ENCODE measurements at regions not wholly inside any gene's neighbourhood (a gene's known extent, or its start where the extent isn't known, plus 50 kb on each side); places are given as distances from the start of the nearest gene placed in this dataset.

DNA sequence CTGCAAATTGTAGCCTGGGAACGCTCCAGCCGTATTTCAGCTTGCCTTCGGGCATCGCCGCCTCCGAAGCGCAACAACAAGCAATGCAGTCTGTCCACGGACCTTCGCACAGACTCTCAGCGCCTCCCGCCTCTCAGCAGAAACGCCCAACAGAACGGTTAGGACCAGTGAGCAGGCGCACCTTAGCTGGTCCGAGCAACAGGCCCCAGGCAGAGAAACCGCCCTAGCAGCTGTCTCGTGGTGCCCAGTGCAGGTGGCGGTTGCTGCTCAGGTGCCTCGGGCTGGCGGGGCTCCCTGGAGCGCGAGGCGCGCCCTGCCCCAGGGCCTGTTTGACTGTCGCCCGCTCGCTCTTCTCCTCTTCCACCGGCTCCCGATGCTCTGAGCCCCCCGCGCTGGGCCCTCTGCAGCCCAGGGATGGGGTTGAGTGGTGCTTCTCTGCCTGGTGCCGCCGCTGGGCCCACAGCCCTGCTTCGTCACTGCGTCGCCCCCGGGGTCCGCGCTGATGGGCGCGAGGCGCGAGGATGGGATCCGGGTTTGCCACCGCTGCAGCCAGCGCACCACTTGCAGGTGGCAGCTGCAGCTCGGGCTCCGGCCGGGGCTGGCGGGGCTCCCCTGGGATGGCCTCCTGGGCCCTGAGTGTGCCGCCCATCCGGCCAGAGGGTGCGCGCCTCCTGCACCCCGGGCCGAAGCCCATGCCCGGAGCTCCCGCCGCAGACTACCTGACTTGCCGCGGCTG is 268.4 kb upstream of the FRG2C start:
- H3K27me3 ChIP-seq (ENCODE audit: control insufficient read depth, insufficient read depth, low read length): no peaks in the 10 kb centered on the region
- no peak overlapping the region for H3K4me2 ChIP-seq (ENCODE audit: low read depth, low read length)
- H3K4me3 ChIP-seq (ENCODE audit: insufficient read depth, low read depth, low read length): no peak overlapping the region
- no peaks in the 10 kb centered on the region for H3K9me1 ChIP-seq (ENCODE audit: insufficient read depth, low read length)
- no peak overlapping the region for H2BK120ac ChIP-seq (ENCODE audit: low read depth, low read length)
- H3K79me1 ChIP-seq (ENCODE audit: low read depth in 1 of 2, low read length in 2 of 2): no peaks in the 10 kb centered on the region
- H3K23ac ChIP-seq (ENCODE audit: low read depth, low read length): no peak overlapping the region
- H3K4ac ChIP-seq (ENCODE audit: low read depth, low read length): no peak overlapping the region
- H4K5ac ChIP-seq (ENCODE audit: low read depth, low read length): no peak overlapping the region
- H3K9me3 ChIP-seq (ENCODE audit: control insufficient read depth, insufficient read depth, low read length): no peaks in the 10 kb centered on the region
- no peak overlapping the region for H3K14ac ChIP-seq (replicated peaks; ENCODE audit: low read depth, low read length)
- H2BK15ac ChIP-seq (ENCODE audit: low read depth, low read length): no peak overlapping the region
- no peak overlapping the region for H4K8ac ChIP-seq (ENCODE audit: low read depth in 2 of 2, low read length in 2 of 2)
- ATAC-seq (ENCODE audit: low read depth) (no peak), DNase-seq (no peak)
- ChIA-PET POLR2A (ENCODE audit: unreplicated experiment) (no interaction called here), CTCF (no interaction called here)
- no TSS peak for BruUV-seq (replicated peaks)
- no peak overlapping the region for H3K56ac ChIP-seq (ENCODE audit: extremely low read depth, insufficient read depth, low read length)
- H4K20me1 ChIP-seq (ENCODE audit: insufficient read depth, low read length): no peaks in the 10 kb centered on the region
- H4K91ac ChIP-seq (ENCODE audit: insufficient read depth, low read depth, low read length): no peak overlapping the region
- no peak overlapping the region for H2BK5ac ChIP-seq (ENCODE audit: low read depth, low read length, poor library complexity, severe bottlenecking)
- no peak overlapping the region for H3K9ac ChIP-seq (ENCODE audit: low read depth, low read length)
- intact Hi-C loops (cut with micrococcal nuclease) (no loop called here), in situ Hi-C loops (cut with MboI; ENCODE audit: low sequenced_read_pairs) (no loop called here), dilution Hi-C loops (cut with HindIII; ENCODE audit: low sequenced_read_pairs, unreplicated experiment) (no loop called here)
- H2AK9ac ChIP-seq (replicated peaks; ENCODE audit: low read depth, low read length, poor library complexity): no peak overlapping the region
- no peak overlapping the region for H2AFZ ChIP-seq (replicated peaks; ENCODE audit: low read length, poor library complexity)
- H3K36me3 ChIP-seq (ENCODE audit: control insufficient read depth, insufficient read depth, low read length): no peaks in the 10 kb centered on the region
- TF ChIP-seq CHD1 (IDR thresholded peaks at IDR 0.05; ENCODE audit: low read depth, low read length): no peak
- no peak for TF ChIP-seq FOS (IDR thresholded peaks at IDR 0.05; ENCODE audit: low read depth, low read length)
- TF ChIP-seq BHLHE40 (IDR thresholded peaks at IDR 0.05; ENCODE audit: low read depth, low read length): no peak
- TF ChIP-seq RAD21 (IDR thresholded peaks at IDR 0.05; ENCODE audit: low read length): no peak
- TF ChIP-seq SMC3 (IDR thresholded peaks at IDR 0.05; ENCODE audit: low read depth, low read length): no peak
- TF ChIP-seq RCOR1 (IDR thresholded peaks at IDR 0.05; ENCODE audit: insufficient replicate concordance, low read length): no peak
- no peak for TF ChIP-seq MAZ (IDR thresholded peaks at IDR 0.05; ENCODE audit: borderline replicate concordance, low read depth, low read length)
- TF ChIP-seq CEBPB (IDR thresholded peaks at IDR 0.05; ENCODE audit: low read depth, low read length): no peak
- TF ChIP-seq CTCF (conservative IDR thresholded peaks at IDR 0.05; ENCODE audit: low read depth, low read length): no peak
- no peak for TF ChIP-seq MXI1 (IDR thresholded peaks at IDR 0.05; ENCODE audit: borderline replicate concordance, low read depth, low read length)
- TF ChIP-seq, protein P1, sequence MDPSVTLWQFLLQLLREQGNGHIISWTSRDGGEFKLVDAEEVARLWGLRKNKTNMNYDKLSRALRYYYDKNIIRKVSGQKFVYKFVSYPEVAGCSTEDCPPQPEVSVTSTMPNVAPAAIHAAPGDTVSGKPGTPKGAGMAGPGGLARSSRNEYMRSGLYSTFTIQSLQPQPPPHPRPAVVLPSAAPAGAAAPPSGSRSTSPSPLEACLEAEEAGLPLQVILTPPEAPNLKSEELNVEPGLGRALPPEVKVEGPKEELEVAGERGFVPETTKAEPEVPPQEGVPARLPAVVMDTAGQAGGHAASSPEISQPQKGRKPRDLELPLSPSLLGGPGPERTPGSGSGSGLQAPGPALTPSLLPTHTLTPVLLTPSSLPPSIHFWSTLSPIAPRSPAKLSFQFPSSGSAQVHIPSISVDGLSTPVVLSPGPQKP (IDR thresholded peaks at IDR 0.05; ENCODE audit: borderline replicate concordance, low read depth, low read length): no peak
- no peak for TF ChIP-seq RFX5 (IDR thresholded peaks at IDR 0.05; ENCODE audit: low read depth, low read length)
- TF ChIP-seq POLR2A (IDR thresholded peaks at IDR 0.05; ENCODE audit: low read depth, low read length): no peak
- TF ChIP-seq USF2 (IDR thresholded peaks at IDR 0.05; ENCODE audit: low read depth, low read length): no peak
- TF ChIP-seq MAFK (IDR thresholded peaks at IDR 0.05; ENCODE audit: low read depth, low read length): no peak
- no peak for TF ChIP-seq NFE2L2 (IDR thresholded peaks at IDR 0.05; ENCODE audit: low read depth, low read length)
- no peak overlapping the region for H2AK5ac ChIP-seq (ENCODE audit: low read depth, low read length)
- H3K4me1 ChIP-seq (ENCODE audit: control insufficient read depth, insufficient read depth, low read length): no peaks in the 10 kb centered on the region; the same call in 1 of the 2 replicates
- no peak overlapping the region for H3K27ac ChIP-seq (ENCODE audit: insufficient read depth, low read length)
- no peak overlapping the region for H3K18ac ChIP-seq (ENCODE audit: low read depth, low read length)
- 70% methylated on average over 16 of the region's 61 CpGs; no CpG with 5 or more reads in 1 of the 2 experiments for WGBS, 2 experiments (ENCODE audit: extremely low coverage in 2 of 2, insufficient read length in 1 of 2)
- H2BK20ac ChIP-seq (ENCODE audit: low read depth, low read length): no peak overlapping the region

All from IMR-90 (cell line).